Sigmoid colon (tissue), 6 donors: ENCODE measurements at regions not wholly inside any gene's neighbourhood (a gene's known extent, or its start where the extent isn't known, plus 50 kb on each side); places are given as distances from the start of the nearest gene placed in this dataset.
"Not testable (repeated sequence)": the region's sequence is repeated elsewhere in the genome, so short reads cannot be mapped to it uniquely, and the experiment has no call there.

Source experiments
- DNase-seq: peaks from one replicate; pipeline ENCODE4 v3.0.0-alpha.2; 2019
- H3K27ac ChIP-seq, 4 donors: fragments of 200-600 bp; sonication (generic); one replicate each; pipeline ENCODE4 v1.5.1; 2016 to 2019; ENCODE audit warnings: mild to moderate bottlenecking in 1 of 4
- H3K27me3 ChIP-seq, 3 donors: fragments of 200-600 bp; sonication (generic); one replicate each; pipeline ENCODE4 v1.5.1; 2019; ENCODE audit warnings: mild to moderate bottlenecking in 1 of 3
- H3K36me3 ChIP-seq, 4 donors: fragments of 200-600 bp; sonication (generic); one replicate each; pipeline ENCODE4 v1.5.1; 2016 to 2019
- H3K4me1 ChIP-seq, 4 donors: fragments of 200-600 bp; sonication (generic); one replicate each; pipeline ENCODE4 v1.5.1; 2017 to 2019
- H3K4me3 ChIP-seq, 4 donors: fragments of 200-600 bp; sonication (generic); one replicate each; pipeline ENCODE4 v1.5.1; 2017 to 2019; ENCODE audit warnings: mild to moderate bottlenecking in 2 of 4, moderate library complexity in 1 of 4
- H3K9me3 ChIP-seq, 4 donors: fragments of 200-600 bp in 3 of 4; sonication (generic) in 3 of 4; one replicate each; pipeline versions ENCODE4 v1.5.1 to v1.6.1; 2013 to 2019
- CTCF ChIP-seq, 4 experiments: fragments of 450-650 bp in 3 of 4; fragments of 200-600 bp in 1 of 4; IDR thresholded peaks; one replicate each; pipeline ENCODE4 v1.5.1; 2016 to 2019; ENCODE audit warnings: antibody characterized with exemption in 4 of 4, mild to moderate bottlenecking in 3 of 4, moderate library complexity in 2 of 4
- EP300 ChIP-seq, 4 donors: sonication (generic); formaldehyde crosslinking; IDR thresholded peaks; one replicate each; pipeline ENCODE4 v1.6.1; 2017; ENCODE audit warnings: antibody characterized with exemption in 4 of 4
- POLR2A ChIP-seq, 2 donors: fragments of 450-650 bp; IDR thresholded peaks; one replicate each; pipeline ENCODE4 v1.6.1; 2016; ENCODE audit warnings: antibody characterized with exemption in 2 of 2, mild to moderate bottlenecking in 2 of 2, moderate library complexity in 2 of 2
- POLR2AphosphoS5 ChIP-seq, 4 donors: sonication (generic); formaldehyde crosslinking; IDR thresholded peaks; one replicate each; pipeline ENCODE4 v1.6.1; 2017; ENCODE audit warnings: antibody characterized with exemption in 4 of 4
- WGBS, 2 donors: extraction: QIAGEN DNeasy Blood & Tissue Kit; methylation state at CpG; one replicate each; pipeline ENCODE4 v1.1.7; 2013; 5-methylcytosine and 5-hydroxymethylcytosine counted together
- intact Hi-C: fragments of 100-400 bp; cut with DNase I; formaldehyde crosslinking; loops from one replicate; pipeline ENCODE4 v1.15.1; 2023
- donor health status: healthy with polysubstance abuse.
- donor health status: healthy.

GRCh38 chr5:148740966-148741742 lies 85.3 kb upstream of the ADRB2 start:
- Histone ChIP-seq H3K27ac (peak overlapping the region in 1 of 4 donors; percentile 23), H3K4me3 (no peak overlapping the region), H3K36me3 (no peaks in the 10 kb centered on the region), H3K27me3 (no peaks in the 10 kb centered on the region), H3K4me1 (peaks cover 0 to 25% (median 17%) of the 10 kb centered on the region in 4 donors), H3K9me3 (no peaks in the 10 kb centered on the region)
- TF ChIP-seq POLR2A (IDR thresholded peaks at IDR 0.05) (no peak), EP300 (IDR thresholded peaks at IDR 0.05) (no peak), CTCF (IDR thresholded peaks at IDR 0.05) (peak; percentile 67 to 78 (median 76))
- 43 to 54% methylated on average over 9 of the region's 9 CpGs for WGBS, 2 donors
- DNase-seq: peak; percentile 63
- intact Hi-C loops: loop anchor here (5.0 kb wide), 1 partner anchor 86 kb away; the partner anchor contains the start of gene ADRB2

- peaks cover 0 to 25% (median 15%) of the 10 kb centered on the region in 4 donors for H3K4me1 ChIP-seq
- intact Hi-C loops: loop anchor here (5.0 kb wide), 1 partner anchor 86 kb away; the partner anchor contains the start of gene ADRB2
- not testable (repeated sequence) for H3K36me3 ChIP-seq, DNase-seq, H3K9me3 ChIP-seq, H3K4me3 ChIP-seq, H3K27me3 ChIP-seq
- WGBS, 2 donors: 61 to 62% methylated on average over 3 of the region's 3 CpGs
- H3K27ac ChIP-seq: peak overlapping the region in 1 of 4 donors; percentile 23
Observed at GRCh38 chr5:148741766-148742165, 84.6 kb upstream of the ADRB2 start.

GRCh38 chr5:148744380-148744779 lies 82.0 kb upstream of the ADRB2 start:
- peaks cover 0 to 23% (median 15%) of the 10 kb centered on the region in 4 donors for H3K4me1 ChIP-seq
- not testable (repeated sequence) for H3K27me3 ChIP-seq, H3K9me3 ChIP-seq, H3K4me3 ChIP-seq, DNase-seq, H3K36me3 ChIP-seq, H3K27ac ChIP-seq
- WGBS, 2 donors: 90 to 97% methylated on average over 1 of the region's 1 CpG
- intact Hi-C loops: loop anchor here (5.0 kb wide), 1 partner anchor 83 kb away; the partner anchor contains the start of gene ADRB2

GRCh38 chr5:148746826-148747535 lies 79.4 kb upstream of the ADRB2 start:
- Histone ChIP-seq H3K9me3 (no peaks in the 10 kb centered on the region), H3K4me1 (no peaks in the 10 kb centered on the region), H3K4me3 (no peak overlapping the region), H3K27ac (no peak overlapping the region), H3K36me3 (no peaks in the 10 kb centered on the region), H3K27me3 (no peaks in the 10 kb centered on the region)
- 34 to 63% methylated on average over 2 of the region's 2 CpGs for WGBS, 2 donors
- no peak for DNase-seq
- intact Hi-C loops: no loop called here
- TF ChIP-seq POLR2AphosphoS5 (IDR thresholded peaks at IDR 0.05): no peak
- TF ChIP-seq POLR2A (IDR thresholded peaks at IDR 0.05): no peak
- TF ChIP-seq EP300 (IDR thresholded peaks at IDR 0.05): no peak
- no peak for TF ChIP-seq CTCF (IDR thresholded peaks at IDR 0.05)

GRCh38 chr5:148747536-148747906 lies 78.9 kb upstream of the ADRB2 start:
- Histone ChIP-seq H3K4me1 (no peaks in the 10 kb centered on the region), H3K27me3 (no peaks in the 10 kb centered on the region), H3K36me3 (no peaks in the 10 kb centered on the region), H3K27ac (no peak overlapping the region), H3K9me3 (no peaks in the 10 kb centered on the region), H3K4me3 (no peak overlapping the region)
- intact Hi-C loops: no loop called here
- 64 to 86% methylated on average over 2 of the region's 2 CpGs for WGBS, 2 donors
- TF ChIP-seq CTCF (IDR thresholded peaks at IDR 0.05): no peak
- TF ChIP-seq POLR2A (IDR thresholded peaks at IDR 0.05): no peak
- TF ChIP-seq EP300 (IDR thresholded peaks at IDR 0.05): no peak
- no peak for TF ChIP-seq POLR2AphosphoS5 (IDR thresholded peaks at IDR 0.05)
- DNase-seq: no peak
